LNCaP clone FGC (cell line): ENCODE measurements at regions not wholly inside any gene's neighbourhood (a gene's known extent, or its start where the extent isn't known, plus 50 kb on each side); places are given as distances from the start of the nearest gene placed in this dataset.
A peak's percentile ranks its signal among the peaks of the same experiment; 100 is the strongest.

Experiments used
- DNase-seq: peaks from one replicate; pipeline ENCODE4 v3.0.0-alpha.2; 2011; ENCODE audit warnings: low read depth
- H3K4me3 ChIP-seq: 2 replicates; pipeline ENCODE4 v1.5.1; 2011; ENCODE audit warnings: mild to moderate bottlenecking, low read depth, low read length, control low read depth
- CTCF ChIP-seq: IDR thresholded peaks from 2 replicates; pipeline ENCODE4 v1.5.1; 2012; ENCODE audit warnings: mild to moderate bottlenecking; ENCODE audit not compliant: control insufficient read depth, insufficient read depth; ENCODE audit errors: extremely low read depth

GRCh38 chr6:78808933-78809332 lies 58.4 kb upstream of the IRAK1BP1 start:
- H3K4me3 ChIP-seq = no peak overlapping the region
- no peak for DNase-seq
- TF ChIP-seq CTCF = no peak

GRCh38 chr6:78810146-78810545 lies 57.2 kb upstream of the IRAK1BP1 start:
- TF ChIP-seq CTCF = peak; percentile 85
- peak; percentile 57 for DNase-seq

GRCh38 chr6:78810698-78811097 lies 56.7 kb upstream of the IRAK1BP1 start:
- peak; percentile 68 for DNase-seq
- no peak for TF ChIP-seq CTCF
- H3K4me3 ChIP-seq = no peak overlapping the region

More at GRCh38 chr6:78810146-78810545, 57.2 kb upstream of the IRAK1BP1 start:
- no peak overlapping the region for H3K4me3 ChIP-seq
